Endothelial cell of umbilical vein (primary cell): ENCODE measurements at regions not wholly inside any gene's neighbourhood (a gene's known extent, or its start where the extent isn't known, plus 50 kb on each side); places are given as distances from the start of the nearest gene placed in this dataset.

ENCODE experiments used
- BruUV-seq: library from RNA; stranded (reverse); fragments of 400-500 nt; replicated peaks from 2 replicates; lab custom pipeline; 2021; lab: Mats Ljungman, UMichigan
- CTCF ChIA-PET: fragments of 300-600, 350-600 bp; sonication (Branson Sonifier 250); formaldehyde crosslinking; loops from one replicate; lab custom pipeline; 2021; ENCODE audit warnings: antibody characterized with exemption, inconsistent platforms; lab: Charles Lee
- POLR2A ChIA-PET: fragments of 300-600, 350-600 bp; sonication (Branson Sonifier 250); formaldehyde crosslinking; loops from one replicate; lab custom pipeline; 2021; ENCODE audit warnings: antibody characterized with exemption, inconsistent platforms; lab: Charles Lee
- DNase-seq: peaks from one replicate; pipeline ENCODE4 v3.0.0-alpha.2; 2011; ENCODE audit warnings: low read depth, low spot score
- FAIRE-seq: peaks from 2 replicates; lab custom pipeline; 2011; peaks lifted over from hg19 to GRCh38; lab: Jason Lieb, UNC
- H2AFZ ChIP-seq: 2 replicates; pipeline ENCODE4 v1.6.0; 2012; ENCODE audit warnings: low read depth, low read length, control low read depth, inconsistent platforms
- H3K27ac ChIP-seq: 2 replicates; pipeline ENCODE4 v1.5.1; 2011; ENCODE audit warnings: low read depth, mild to moderate bottlenecking, control low read depth, low read length, moderate library complexity; ENCODE audit not compliant: insufficient read depth
- H3K27me3 ChIP-seq, 2 experiments: 2 replicates each; pipeline versions ENCODE4 v1.6.0 to v1.6.1; 2011; ENCODE audit warnings: low read length in 2 of 2, mixed read lengths in 1 of 2; ENCODE audit not compliant: control insufficient read depth in 2 of 2, insufficient read depth in 2 of 2
- H3K36me3 ChIP-seq, 2 experiments: 2 replicates in 1 of 2; 3 replicates in 1 of 2; pipeline ENCODE4 v1.5.1; 2011; ENCODE audit warnings: low read length in 2 of 2, mild to moderate bottlenecking in 1 of 2, moderate library complexity in 1 of 2; ENCODE audit not compliant: control insufficient read depth in 2 of 2, insufficient read depth in 2 of 2; ENCODE audit errors: extremely low read depth in 1 of 2
- H3K4me1 ChIP-seq: 3 replicates; pipeline ENCODE4 v1.5.1; 2011; ENCODE audit warnings: mild to moderate bottlenecking, low read length; ENCODE audit not compliant: control insufficient read depth, insufficient read depth; ENCODE audit errors: extremely low read depth
- H3K4me2 ChIP-seq: 2 replicates; pipeline ENCODE4 v1.6.1; 2011; ENCODE audit warnings: low read length, control low read depth, mixed read lengths; ENCODE audit not compliant: insufficient read depth
- H3K4me3 ChIP-seq, 3 experiments: fragments of 200-600 bp in 1 of 3; sonication (generic), shearing (Covaris generic) in 1 of 3; replicated peaks in 1 of 3; 2 replicates each; pipeline ENCODE4 v1.5.1; 2011 to 2016; ENCODE audit warnings: control low read depth in 3 of 3, low read length in 3 of 3, mild to moderate bottlenecking in 2 of 3, inconsistent platforms in 1 of 3, low read depth in 1 of 3, moderate library complexity in 1 of 3; ENCODE audit not compliant: insufficient read depth in 1 of 3
- H3K79me2 ChIP-seq: 2 replicates; pipeline ENCODE4 v1.6.0; 2012; ENCODE audit warnings: low read length, inconsistent platforms; ENCODE audit not compliant: control insufficient read depth, insufficient read depth
- H3K9ac ChIP-seq: replicated peaks from 2 replicates; pipeline ENCODE3; 2011; ENCODE audit warnings: low read length, control low read depth; ENCODE audit not compliant: insufficient read depth; ENCODE audit errors: extremely low read depth
- H3K9me1 ChIP-seq: replicated peaks from 3 replicates; pipeline ENCODE4 v1.6.0; 2011; ENCODE audit warnings: mild to moderate bottlenecking, low read length; ENCODE audit not compliant: control insufficient read depth, insufficient read depth; ENCODE audit errors: extremely low read depth
- H3K9me3 ChIP-seq: replicated peaks from 2 replicates; pipeline ENCODE4 v1.5.1; 2012; ENCODE audit warnings: low read length, inconsistent platforms; ENCODE audit not compliant: control insufficient read depth, insufficient read depth
- H4K20me1 ChIP-seq: replicated peaks from 2 replicates; pipeline ENCODE3; 2011; ENCODE audit warnings: mild to moderate bottlenecking, low read length; ENCODE audit not compliant: control insufficient read depth, insufficient read depth; ENCODE audit errors: extremely low read depth
- EZH2 ChIP-seq: IDR thresholded peaks from 2 replicates; pipeline ENCODE4 v1.6.1; 2012; ENCODE audit warnings: borderline replicate concordance, low read depth, mild to moderate bottlenecking, moderate library complexity, low read length, inconsistent platforms; ENCODE audit not compliant: severe bottlenecking
- FOS ChIP-seq: IDR thresholded peaks from 2 replicates; pipeline ENCODE4 v1.6.1; 2011; ENCODE audit warnings: mild to moderate bottlenecking, low read length, moderate library complexity, borderline replicate concordance; ENCODE audit not compliant: insufficient read depth
- GATA2 ChIP-seq: IDR thresholded peaks from 2 replicates; pipeline ENCODE4 v1.7.0; 2011; ENCODE audit warnings: low read depth, mild to moderate bottlenecking, moderate library complexity, mixed read lengths, low read length; ENCODE audit not compliant: insufficient read length, insufficient read depth
- JUN ChIP-seq: IDR thresholded peaks from 2 replicates; pipeline ENCODE4 v1.6.1; 2011; ENCODE audit warnings: borderline replicate concordance, low read depth; ENCODE audit not compliant: insufficient read length, insufficient read depth
- MYC ChIP-seq: IDR thresholded peaks from one replicate; pipeline ENCODE4 v1.6.1; 2011; ENCODE audit warnings: mild to moderate bottlenecking, low read depth, low read length
- POLR2A ChIP-seq: IDR thresholded peaks from 2 replicates; pipeline ENCODE4 v1.6.1; 2012; ENCODE audit warnings: low read depth, mild to moderate bottlenecking, control low read depth, low read length
- POLR2AphosphoS5 ChIP-seq: IDR thresholded peaks from 2 replicates; pipeline ENCODE4 v1.6.1; 2012; ENCODE audit warnings: low read depth, mild to moderate bottlenecking, control low read depth, low read length, moderate library complexity; ENCODE audit not compliant: insufficient read depth
- dilution Hi-C: fragments of 300-500 bp; cut with MboI; formaldehyde crosslinking; loops from one replicate; pipeline ENCODE4 v1.15.0; 2019; ENCODE audit warnings: low sequenced_read_pairs; ENCODE audit not compliant: extremely low pct_ligation_motif_present
- intact Hi-C: fragments of 100-400 bp; cut with micrococcal nuclease; formaldehyde crosslinking; loops from one replicate; pipeline ENCODE4 v1.10.0; 2022
- TF ChIP-seq, protein P1 (sequence below), 2 donors: IDR thresholded peaks; 1 replicate in 1 of 2; 2 replicates in 1 of 2; pipeline ENCODE4 v1.5.1; 2011; ENCODE audit warnings: low read length in 2 of 2, mild to moderate bottlenecking in 2 of 2, moderate library complexity in 2 of 2, control low read depth in 1 of 2, inconsistent platforms in 1 of 2, low read depth in 1 of 2; ENCODE audit not compliant: insufficient read depth in 1 of 2; ENCODE audit errors: extremely low read depth in 1 of 2
- TF ChIP-seq, protein P2 (sequence below): IDR thresholded peaks from 2 replicates; pipeline ENCODE4 v1.6.1; 2011; ENCODE audit not compliant: insufficient read depth, insufficient read length

DNA sequence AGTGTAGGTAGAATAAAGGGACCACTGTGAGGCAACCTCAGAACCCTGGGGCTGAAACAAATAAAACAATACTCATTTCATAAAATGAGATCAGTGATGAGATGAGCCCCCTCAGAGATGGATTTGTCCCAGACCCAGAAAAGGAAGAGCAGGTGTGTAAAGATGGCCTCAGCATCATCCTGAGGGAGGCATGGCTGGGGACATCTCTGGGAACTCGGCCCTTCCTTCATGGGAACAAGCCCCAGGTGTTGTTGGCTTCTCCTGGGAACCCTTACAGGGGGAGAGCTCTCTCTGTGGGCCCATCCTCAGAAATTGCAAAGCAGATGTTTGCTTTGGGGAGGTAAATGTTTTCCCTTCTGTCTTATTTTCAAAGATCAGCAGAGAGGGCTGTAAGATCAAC is 133.2 kb upstream of the USP24 start:
- H3K4me1 ChIP-seq = no peaks in the 10 kb centered on the region
- H3K9me3 ChIP-seq = no peaks in the 10 kb centered on the region
- FAIRE-seq (no peak), DNase-seq (no peak)
- no peak overlapping the region for H3K4me2 ChIP-seq
- intact Hi-C loops (no loop called here), dilution Hi-C loops (no loop called here)
- H4K20me1 ChIP-seq = no peaks in the 10 kb centered on the region
- no peak overlapping the region for H3K4me3 ChIP-seq
- no peaks in the 10 kb centered on the region for H3K36me3 ChIP-seq
- ChIA-PET CTCF (no interaction called here), POLR2A (no interaction called here)
- no peaks in the 10 kb centered on the region for H3K27me3 ChIP-seq
- no peak overlapping the region for H3K27ac ChIP-seq
- TF ChIP-seq POLR2A (no peak), GATA2 (no peak), EZH2 (no peak), FOS (no peak), POLR2AphosphoS5 (no peak), JUN (no peak), MYC (no peak)
- TF ChIP-seq, protein P1, sequence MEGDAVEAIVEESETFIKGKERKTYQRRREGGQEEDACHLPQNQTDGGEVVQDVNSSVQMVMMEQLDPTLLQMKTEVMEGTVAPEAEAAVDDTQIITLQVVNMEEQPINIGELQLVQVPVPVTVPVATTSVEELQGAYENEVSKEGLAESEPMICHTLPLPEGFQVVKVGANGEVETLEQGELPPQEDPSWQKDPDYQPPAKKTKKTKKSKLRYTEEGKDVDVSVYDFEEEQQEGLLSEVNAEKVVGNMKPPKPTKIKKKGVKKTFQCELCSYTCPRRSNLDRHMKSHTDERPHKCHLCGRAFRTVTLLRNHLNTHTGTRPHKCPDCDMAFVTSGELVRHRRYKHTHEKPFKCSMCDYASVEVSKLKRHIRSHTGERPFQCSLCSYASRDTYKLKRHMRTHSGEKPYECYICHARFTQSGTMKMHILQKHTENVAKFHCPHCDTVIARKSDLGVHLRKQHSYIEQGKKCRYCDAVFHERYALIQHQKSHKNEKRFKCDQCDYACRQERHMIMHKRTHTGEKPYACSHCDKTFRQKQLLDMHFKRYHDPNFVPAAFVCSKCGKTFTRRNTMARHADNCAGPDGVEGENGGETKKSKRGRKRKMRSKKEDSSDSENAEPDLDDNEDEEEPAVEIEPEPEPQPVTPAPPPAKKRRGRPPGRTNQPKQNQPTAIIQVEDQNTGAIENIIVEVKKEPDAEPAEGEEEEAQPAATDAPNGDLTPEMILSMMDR (IDR thresholded peaks at IDR 0.05; ENCODE audit: extremely low read depth in 1 of 2, insufficient read depth in 1 of 2, low read depth in 1 of 2, low read length in 2 of 2) = no peak
- TF ChIP-seq, protein P2, sequence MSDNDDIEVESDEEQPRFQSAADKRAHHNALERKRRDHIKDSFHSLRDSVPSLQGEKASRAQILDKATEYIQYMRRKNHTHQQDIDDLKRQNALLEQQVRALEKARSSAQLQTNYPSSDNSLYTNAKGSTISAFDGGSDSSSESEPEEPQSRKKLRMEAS = no peak
- no peaks in the 10 kb centered on the region for H3K79me2 ChIP-seq
- H2AFZ ChIP-seq = no peak overlapping the region
- H3K9ac ChIP-seq = no peak overlapping the region
- H3K9me1 ChIP-seq = no peaks in the 10 kb centered on the region
- no TSS peak for BruUV-seq
